ENCODE measurements at regions not wholly inside any gene's neighbourhood (a gene's known extent, or its start where the extent isn't known, plus 50 kb on each side); places are given as distances from the start of the nearest gene placed in this dataset.

DNA sequence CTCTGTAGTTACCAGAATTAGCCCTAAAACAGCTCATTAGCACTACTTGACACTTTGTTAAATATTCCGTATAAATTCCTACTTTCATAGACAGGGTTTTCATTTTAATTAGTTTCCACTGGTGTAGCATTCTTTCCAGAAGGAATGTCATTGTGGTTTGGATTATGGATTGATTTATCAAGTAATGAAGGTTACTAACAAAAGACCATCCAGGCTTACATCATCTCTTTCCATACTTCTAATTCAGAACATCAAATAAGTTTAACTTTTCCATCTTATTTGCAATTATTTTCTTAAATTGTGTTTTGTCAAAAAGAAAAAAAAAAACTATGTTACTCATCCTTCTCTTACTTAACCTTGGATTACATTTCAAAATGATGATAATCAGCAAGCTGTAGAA is 231.8 kb upstream of the SPOPL start:
- TF ChIP-seq, protein P1, sequence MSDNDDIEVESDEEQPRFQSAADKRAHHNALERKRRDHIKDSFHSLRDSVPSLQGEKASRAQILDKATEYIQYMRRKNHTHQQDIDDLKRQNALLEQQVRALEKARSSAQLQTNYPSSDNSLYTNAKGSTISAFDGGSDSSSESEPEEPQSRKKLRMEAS (IDR thresholded peaks at IDR 0.05) = no peak
- TF ChIP-seq TEAD4 (IDR thresholded peaks at IDR 0.05) (no peak), TAF1 (IDR thresholded peaks at IDR 0.05; ENCODE audit: low read depth) (no peak), NFIC (IDR thresholded peaks at IDR 0.05) (no peak), YY1 (IDR thresholded peaks at IDR 0.05; ENCODE audit: low read depth) (no peak), EP300 (IDR thresholded peaks at IDR 0.05; ENCODE audit: borderline replicate concordance) (no peak), RAD21 (IDR thresholded peaks at IDR 0.05; ENCODE audit: low read depth) (no peak), CREB1 (IDR thresholded peaks at IDR 0.05; ENCODE audit: low read depth) (no peak), FOXM1 (IDR thresholded peaks at IDR 0.05; ENCODE audit: borderline replicate concordance, low read depth) (no peak), EGR1 (IDR thresholded peaks at IDR 0.05) (no peak), CEBPB (IDR thresholded peaks at IDR 0.05) (no peak)
- TF ChIP-seq, protein P2, sequence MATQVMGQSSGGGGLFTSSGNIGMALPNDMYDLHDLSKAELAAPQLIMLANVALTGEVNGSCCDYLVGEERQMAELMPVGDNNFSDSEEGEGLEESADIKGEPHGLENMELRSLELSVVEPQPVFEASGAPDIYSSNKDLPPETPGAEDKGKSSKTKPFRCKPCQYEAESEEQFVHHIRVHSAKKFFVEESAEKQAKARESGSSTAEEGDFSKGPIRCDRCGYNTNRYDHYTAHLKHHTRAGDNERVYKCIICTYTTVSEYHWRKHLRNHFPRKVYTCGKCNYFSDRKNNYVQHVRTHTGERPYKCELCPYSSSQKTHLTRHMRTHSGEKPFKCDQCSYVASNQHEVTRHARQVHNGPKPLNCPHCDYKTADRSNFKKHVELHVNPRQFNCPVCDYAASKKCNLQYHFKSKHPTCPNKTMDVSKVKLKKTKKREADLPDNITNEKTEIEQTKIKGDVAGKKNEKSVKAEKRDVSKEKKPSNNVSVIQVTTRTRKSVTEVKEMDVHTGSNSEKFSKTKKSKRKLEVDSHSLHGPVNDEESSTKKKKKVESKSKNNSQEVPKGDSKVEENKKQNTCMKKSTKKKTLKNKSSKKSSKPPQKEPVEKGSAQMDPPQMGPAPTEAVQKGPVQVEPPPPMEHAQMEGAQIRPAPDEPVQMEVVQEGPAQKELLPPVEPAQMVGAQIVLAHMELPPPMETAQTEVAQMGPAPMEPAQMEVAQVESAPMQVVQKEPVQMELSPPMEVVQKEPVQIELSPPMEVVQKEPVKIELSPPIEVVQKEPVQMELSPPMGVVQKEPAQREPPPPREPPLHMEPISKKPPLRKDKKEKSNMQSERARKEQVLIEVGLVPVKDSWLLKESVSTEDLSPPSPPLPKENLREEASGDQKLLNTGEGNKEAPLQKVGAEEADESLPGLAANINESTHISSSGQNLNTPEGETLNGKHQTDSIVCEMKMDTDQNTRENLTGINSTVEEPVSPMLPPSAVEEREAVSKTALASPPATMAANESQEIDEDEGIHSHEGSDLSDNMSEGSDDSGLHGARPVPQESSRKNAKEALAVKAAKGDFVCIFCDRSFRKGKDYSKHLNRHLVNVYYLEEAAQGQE (IDR thresholded peaks at IDR 0.05; ENCODE audit: low read depth) = no peak
- TF ChIP-seq, protein P3, sequence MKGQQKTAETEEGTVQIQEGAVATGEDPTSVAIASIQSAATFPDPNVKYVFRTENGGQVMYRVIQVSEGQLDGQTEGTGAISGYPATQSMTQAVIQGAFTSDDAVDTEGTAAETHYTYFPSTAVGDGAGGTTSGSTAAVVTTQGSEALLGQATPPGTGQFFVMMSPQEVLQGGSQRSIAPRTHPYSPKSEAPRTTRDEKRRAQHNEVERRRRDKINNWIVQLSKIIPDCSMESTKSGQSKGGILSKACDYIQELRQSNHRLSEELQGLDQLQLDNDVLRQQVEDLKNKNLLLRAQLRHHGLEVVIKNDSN (IDR thresholded peaks at IDR 0.05) = no peak

All from Ishikawa (cell line).